GM18499 (cell line): ENCODE measurements at regions not wholly inside any gene's neighbourhood (a gene's known extent, or its start where the extent isn't known, plus 50 kb on each side); places are given as distances from the start of the nearest gene placed in this dataset.

ENCODE experiments used
- ATAC-seq: cut with Tn5 transposase; IDR thresholded peaks from one replicate; pipeline ENCODE4 v1.9.1; 2021; ENCODE audit warnings: moderate number of reproducible peaks; ENCODE audit not compliant: insufficient read depth, unreplicated experiment

- ATAC-seq = no peak
These were observed 639.1 kb downstream of the BRD1 start for GRCh38 chr22:49188591-49188990.

- ATAC-seq = no peak
These were observed 639.6 kb downstream of the BRD1 start for GRCh38 chr22:49188091-49188490.

- no peak for ATAC-seq
These were observed 640.9 kb downstream of the BRD1 start for GRCh38 chr22:49186762-49187161.

- no peak for ATAC-seq
These were observed 641.4 kb downstream of the BRD1 start for GRCh38 chr22:49186293-49186692.

- ATAC-seq = no peak
These were observed 642.2 kb downstream of the BRD1 start for GRCh38 chr22:49185312-49185969.

GRCh38 chr22:49184736-49185135 lies 642.9 kb downstream of the BRD1 start:
- no peak for ATAC-seq

GRCh38 chr22:49183826-49184216 lies 643.9 kb downstream of the BRD1 start:
- ATAC-seq = no peak

- ATAC-seq = no peak
These were observed 644.4 kb downstream of the BRD1 start for GRCh38 chr22:49183208-49183825.

- no peak for ATAC-seq
These were observed 645.3 kb downstream of the BRD1 start for GRCh38 chr22:49182416-49182815.

GRCh38 chr22:49181942-49182341 lies 645.7 kb downstream of the BRD1 start:
- ATAC-seq = no peak

GRCh38 chr22:49181431-49181830 lies 646.2 kb downstream of the BRD1 start:
- ATAC-seq = no peak

- no peak for ATAC-seq
These were observed 647.0 kb downstream of the BRD1 start for GRCh38 chr22:49180683-49181024.

GRCh38 chr22:49179886-49180682 lies 647.6 kb downstream of the BRD1 start:
- ATAC-seq = no peak

GRCh38 chr22:49179175-49179574 lies 648.5 kb downstream of the BRD1 start:
- no peak for ATAC-seq

- ATAC-seq = no peak
These were observed 649.2 kb downstream of the BRD1 start for GRCh38 chr22:49178246-49179005.

GRCh38 chr22:49177666-49178065 lies 650.0 kb downstream of the BRD1 start:
- no peak for ATAC-seq

GRCh38 chr22:49176956-49177355 lies 650.7 kb downstream of the BRD1 start:
- no peak for ATAC-seq

GRCh38 chr22:49170053-49170452 lies 657.6 kb downstream of the BRD1 start:
- no peak for ATAC-seq

GRCh38 chr22:49169074-49169744 lies 658.5 kb downstream of the BRD1 start:
- ATAC-seq = no peak

GRCh38 chr22:49168219-49168813 lies 659.4 kb downstream of the BRD1 start:
- no peak for ATAC-seq
